WTC11 (cell line): ENCODE measurements at regions not wholly inside any gene's neighbourhood (a gene's known extent, or its start where the extent isn't known, plus 50 kb on each side); places are given as distances from the start of the nearest gene placed in this dataset.

Experiments used
- ATAC-seq: fragments of 200-7000 bp; cut with Tn5 transposase; 2 replicates; pipeline ENCODE4 v1.10.0; 2021; ENCODE audit warnings: mild to moderate bottlenecking, moderate library complexity
- CTCF ChIA-PET: fragments of 300-600 bp; sonication (Branson Sonifier 250); formaldehyde crosslinking; loops from one replicate; lab custom pipeline; 2021; ENCODE audit warnings: antibody characterized with exemption; lab: Charles Lee
- POLR2A ChIA-PET: fragments of 350-600 bp; sonication (Branson Sonifier 250); formaldehyde crosslinking; loops from one replicate; lab custom pipeline; 2021; ENCODE audit warnings: antibody characterized with exemption; lab: Charles Lee
- DNase-seq: peaks from one replicate; pipeline ENCODE4 v3.0.0; 2021; ENCODE audit warnings: low spot score
- H3K27ac Mint-ChIP-seq: 2 replicates; pipeline ENCODE4 v1.8.0; 2021; ENCODE audit warnings: mixed read lengths
- H3K27me3 Mint-ChIP-seq: 2 replicates; pipeline ENCODE4 v1.8.0; 2021; ENCODE audit warnings: low read depth, mild to moderate bottlenecking, moderate library complexity, mixed read lengths
- H3K36me3 Mint-ChIP-seq: 2 replicates; pipeline ENCODE4 v1.8.0; 2021; ENCODE audit warnings: mixed read lengths
- H3K4me1 Mint-ChIP-seq: 2 replicates; pipeline ENCODE4 v1.8.0; 2022; ENCODE audit warnings: mixed read lengths
- H3K4me3 Mint-ChIP-seq: 2 replicates; pipeline ENCODE4 v1.8.0; 2021; ENCODE audit warnings: mild to moderate bottlenecking, moderate library complexity, mixed read lengths
- H3K9me3 Mint-ChIP-seq: 2 replicates; pipeline ENCODE4 v1.8.0; 2021; ENCODE audit warnings: mixed read lengths
- ELF4 ChIP-seq: sonication (generic); formaldehyde crosslinking; IDR thresholded peaks from 2 replicates; pipeline ENCODE4 v1.8.1; 2022; ENCODE audit warnings: low read depth, mild to moderate bottlenecking, moderate library complexity, missing genetic modification reagents
- ETV6 ChIP-seq: sonication (generic); formaldehyde crosslinking; IDR thresholded peaks from 2 replicates; pipeline ENCODE4 v1.8.1; 2022; ENCODE audit warnings: mild to moderate bottlenecking, missing genetic modification reagents
- FOXJ3 ChIP-seq: sonication (generic); formaldehyde crosslinking; IDR thresholded peaks from 2 replicates; pipeline ENCODE4 v1.9.0; 2021; ENCODE audit warnings: missing genetic modification reagents, mild to moderate bottlenecking, borderline replicate concordance
- FOXP1 ChIP-seq: sonication (generic); formaldehyde crosslinking; IDR thresholded peaks from 2 replicates; pipeline ENCODE4 v1.8.0; 2022; ENCODE audit warnings: missing genetic modification reagents, mild to moderate bottlenecking, moderate library complexity, borderline replicate concordance
- GRHL2 ChIP-seq: fragments of 250-450 bp; sonication (Bioruptor Pico); IDR thresholded peaks from 2 replicates; pipeline ENCODE4 v1.8.0; 2022; ENCODE audit warnings: mild to moderate bottlenecking, moderate library complexity; ENCODE audit not compliant: insufficient replicate concordance, severe bottlenecking
- IRF2 ChIP-seq: sonication (generic); formaldehyde crosslinking; IDR thresholded peaks from 2 replicates; pipeline ENCODE4 v1.8.0; 2022; ENCODE audit warnings: low read depth, missing genetic modification reagents, borderline replicate concordance
- MXD4 ChIP-seq: fragments of 250-450 bp; sonication (Bioruptor Pico); IDR thresholded peaks from 2 replicates; pipeline ENCODE4 v1.8.0; 2021; ENCODE audit warnings: mild to moderate bottlenecking, moderate library complexity, borderline replicate concordance
- NFATC4 ChIP-seq: fragments of 250-450 bp; sonication (Bioruptor Pico); IDR thresholded peaks from 2 replicates; pipeline ENCODE4 v1.9.0; 2021; ENCODE audit warnings: mild to moderate bottlenecking
- NR1H2 ChIP-seq: sonication (generic); formaldehyde crosslinking; IDR thresholded peaks from 2 replicates; pipeline ENCODE4 v1.9.0; 2021; ENCODE audit warnings: mild to moderate bottlenecking, moderate library complexity, missing genetic modification reagents
- NR3C1 ChIP-seq: sonication (generic); formaldehyde crosslinking; conservative IDR thresholded peaks from 2 replicates; pipeline ENCODE4 v1.8.1; 2023; ENCODE audit warnings: low read depth, mild to moderate bottlenecking, missing genetic modification reagents
- SMAD3 ChIP-seq: sonication (generic); formaldehyde crosslinking; IDR thresholded peaks from 2 replicates; pipeline ENCODE4 v1.8.0; 2022; ENCODE audit warnings: missing genetic modification reagents, mild to moderate bottlenecking, borderline replicate concordance
- SP1 ChIP-seq: sonication (generic); formaldehyde crosslinking; conservative IDR thresholded peaks from 2 replicates; pipeline ENCODE4 v1.8.1; 2022; ENCODE audit warnings: missing genetic modification reagents
- TEAD1 ChIP-seq: sonication (generic); formaldehyde crosslinking; IDR thresholded peaks from 2 replicates; pipeline ENCODE4 v1.8.0; 2022; ENCODE audit warnings: mild to moderate bottlenecking, missing genetic modification reagents
- TP53 ChIP-seq: sonication (generic); formaldehyde crosslinking; IDR thresholded peaks from 2 replicates; pipeline ENCODE4 v1.8.1; 2023; ENCODE audit warnings: mild to moderate bottlenecking, missing genetic modification reagents
- ZBTB21 ChIP-seq: sonication (generic); formaldehyde crosslinking; IDR thresholded peaks from 2 replicates; pipeline ENCODE4 v1.8.1; 2023; ENCODE audit warnings: mild to moderate bottlenecking, missing genetic modification reagents, borderline replicate concordance
- ZNF219 ChIP-seq: sonication (generic); formaldehyde crosslinking; IDR thresholded peaks from 2 replicates; pipeline ENCODE4 v1.8.0; 2023; ENCODE audit warnings: missing genetic modification reagents, mild to moderate bottlenecking, borderline replicate concordance
- ZNF232 ChIP-seq: sonication (generic); formaldehyde crosslinking; IDR thresholded peaks from 2 replicates; pipeline ENCODE4 v1.8.0; 2022; ENCODE audit warnings: mild to moderate bottlenecking, missing genetic modification reagents
- ZNF416 ChIP-seq: fragments of 250-450 bp; sonication (Bioruptor Pico); IDR thresholded peaks from 2 replicates; pipeline ENCODE4 v1.9.0; 2021; ENCODE audit warnings: mild to moderate bottlenecking, inconsistent platforms
- ZNF423 ChIP-seq: fragments of 250-450 bp; sonication (Bioruptor Pico); IDR thresholded peaks from 2 replicates; pipeline ENCODE4 v2.1.2; 2022; ENCODE audit warnings: mild to moderate bottlenecking, moderate library complexity
- TF ChIP-seq, protein P1 (sequence below): sonication (generic); formaldehyde crosslinking; IDR thresholded peaks from 2 replicates; pipeline ENCODE4 v1.8.1; 2022; ENCODE audit warnings: low read depth, mild to moderate bottlenecking, moderate library complexity, missing genetic modification reagents, borderline replicate concordance
- TF ChIP-seq, protein P2 (sequence below): sonication (generic); formaldehyde crosslinking; IDR thresholded peaks from 2 replicates; pipeline ENCODE4 v1.8.1; 2023; ENCODE audit warnings: mild to moderate bottlenecking, missing genetic modification reagents, moderate library complexity
- TF ChIP-seq, protein P3 (sequence below): sonication (generic); formaldehyde crosslinking; IDR thresholded peaks from 2 replicates; pipeline ENCODE4 v1.8.1; 2022; ENCODE audit warnings: mild to moderate bottlenecking, moderate library complexity, missing genetic modification reagents
- TF ChIP-seq, protein P4 (sequence below): fragments of 200-600 bp; IDR thresholded peaks from 2 replicates; pipeline ENCODE4 v1.8.0; 2022; ENCODE audit warnings: antibody characterized with exemption
- TF ChIP-seq, protein P5 (sequence below): sonication (generic); formaldehyde crosslinking; IDR thresholded peaks from 2 replicates; pipeline ENCODE4 v1.8.1; 2023; ENCODE audit warnings: mild to moderate bottlenecking, moderate library complexity, missing genetic modification reagents

DNA sequence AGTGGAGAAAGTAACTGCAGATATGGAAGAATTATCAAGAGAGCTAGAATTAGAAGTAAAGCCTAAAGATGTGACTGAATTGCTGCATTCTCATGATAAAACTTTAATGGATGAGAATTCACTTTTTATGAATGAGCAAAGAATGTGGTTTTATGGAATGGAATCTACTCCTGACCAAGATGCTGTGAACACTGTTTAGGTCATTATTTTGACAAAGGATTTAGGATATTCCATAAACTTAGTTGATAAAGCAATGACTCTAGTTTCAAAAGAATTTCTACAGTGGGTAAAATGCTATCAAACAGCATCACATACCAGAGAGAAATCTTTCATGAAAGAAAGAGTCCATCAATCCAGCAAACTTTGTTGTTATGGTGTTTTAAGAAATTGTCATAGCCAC lies 1317.7 kb upstream of the ACVR2A start:
- no peak overlapping the region for H3K4me3 Mint-ChIP-seq
- no peaks in the 10 kb centered on the region for H3K27me3 Mint-ChIP-seq
- ChIA-PET CTCF (no interaction called here), POLR2A (no interaction called here)
- TF ChIP-seq, protein P1, sequence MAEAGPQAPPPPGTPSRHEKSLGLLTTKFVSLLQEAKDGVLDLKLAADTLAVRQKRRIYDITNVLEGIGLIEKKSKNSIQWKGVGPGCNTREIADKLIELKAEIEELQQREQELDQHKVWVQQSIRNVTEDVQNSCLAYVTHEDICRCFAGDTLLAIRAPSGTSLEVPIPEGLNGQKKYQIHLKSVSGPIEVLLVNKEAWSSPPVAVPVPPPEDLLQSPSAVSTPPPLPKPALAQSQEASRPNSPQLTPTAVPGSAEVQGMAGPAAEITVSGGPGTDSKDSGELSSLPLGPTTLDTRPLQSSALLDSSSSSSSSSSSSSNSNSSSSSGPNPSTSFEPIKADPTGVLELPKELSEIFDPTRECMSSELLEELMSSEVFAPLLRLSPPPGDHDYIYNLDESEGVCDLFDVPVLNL (CRISPR knock-in tag), result no peak
- H3K4me1 Mint-ChIP-seq, result peaks cover 38% of the 10 kb centered on the region
- H3K9me3 Mint-ChIP-seq, result peaks cover 20% of the 10 kb centered on the region
- no peak for DNase-seq
- H3K36me3 Mint-ChIP-seq, result peaks cover 27% of the 10 kb centered on the region
- ATAC-seq, result no peak
- H3K27ac Mint-ChIP-seq, result no peak overlapping the region

DNA sequence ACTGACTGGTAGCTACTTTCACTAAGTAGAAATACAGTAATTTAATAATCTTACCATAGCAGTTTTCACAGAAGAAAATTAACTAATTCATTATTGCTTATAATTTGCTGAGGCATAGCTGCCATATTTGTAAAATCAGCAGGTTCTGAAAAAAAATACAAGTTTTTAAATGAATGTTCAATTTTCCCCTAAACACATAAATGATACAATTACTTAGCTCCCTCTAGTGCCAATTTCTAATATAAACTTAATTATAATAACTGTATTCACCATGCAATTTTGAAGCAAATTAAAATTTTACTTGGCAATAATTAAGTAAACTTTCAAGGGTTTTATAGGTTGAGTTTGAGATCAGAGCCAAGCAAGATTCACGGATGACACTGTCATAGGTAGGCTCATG lies 1321.6 kb upstream of the ACVR2A start:
- peaks cover 28% of the 10 kb centered on the region for H3K9me3 Mint-ChIP-seq
- TF ChIP-seq SP1 (CRISPR knock-in tag) (no peak), TEAD1 (no peak), SMAD3 (CRISPR knock-in tag) (no peak), ZBTB21 (CRISPR knock-in tag) (no peak), ZNF416 (CRISPR knock-in tag) (no peak), NFATC4 (no peak), ELF4 (no peak), NR3C1 (CRISPR knock-in tag) (no peak)
- TF ChIP-seq, protein P2, sequence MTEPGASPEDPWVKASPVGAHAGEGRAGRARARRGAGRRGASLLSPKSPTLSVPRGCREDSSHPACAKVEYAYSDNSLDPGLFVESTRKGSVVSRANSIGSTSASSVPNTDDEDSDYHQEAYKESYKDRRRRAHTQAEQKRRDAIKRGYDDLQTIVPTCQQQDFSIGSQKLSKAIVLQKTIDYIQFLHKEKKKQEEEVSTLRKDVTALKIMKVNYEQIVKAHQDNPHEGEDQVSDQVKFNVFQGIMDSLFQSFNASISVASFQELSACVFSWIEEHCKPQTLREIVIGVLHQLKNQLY (CRISPR knock-in tag), result no peak
- TF ChIP-seq, protein P3, sequence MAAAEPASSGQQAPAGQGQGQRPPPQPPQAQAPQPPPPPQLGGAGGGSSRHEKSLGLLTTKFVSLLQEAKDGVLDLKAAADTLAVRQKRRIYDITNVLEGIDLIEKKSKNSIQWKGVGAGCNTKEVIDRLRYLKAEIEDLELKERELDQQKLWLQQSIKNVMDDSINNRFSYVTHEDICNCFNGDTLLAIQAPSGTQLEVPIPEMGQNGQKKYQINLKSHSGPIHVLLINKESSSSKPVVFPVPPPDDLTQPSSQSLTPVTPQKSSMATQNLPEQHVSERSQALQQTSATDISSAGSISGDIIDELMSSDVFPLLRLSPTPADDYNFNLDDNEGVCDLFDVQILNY (CRISPR knock-in tag), result no peak
- TF ChIP-seq, protein P4, sequence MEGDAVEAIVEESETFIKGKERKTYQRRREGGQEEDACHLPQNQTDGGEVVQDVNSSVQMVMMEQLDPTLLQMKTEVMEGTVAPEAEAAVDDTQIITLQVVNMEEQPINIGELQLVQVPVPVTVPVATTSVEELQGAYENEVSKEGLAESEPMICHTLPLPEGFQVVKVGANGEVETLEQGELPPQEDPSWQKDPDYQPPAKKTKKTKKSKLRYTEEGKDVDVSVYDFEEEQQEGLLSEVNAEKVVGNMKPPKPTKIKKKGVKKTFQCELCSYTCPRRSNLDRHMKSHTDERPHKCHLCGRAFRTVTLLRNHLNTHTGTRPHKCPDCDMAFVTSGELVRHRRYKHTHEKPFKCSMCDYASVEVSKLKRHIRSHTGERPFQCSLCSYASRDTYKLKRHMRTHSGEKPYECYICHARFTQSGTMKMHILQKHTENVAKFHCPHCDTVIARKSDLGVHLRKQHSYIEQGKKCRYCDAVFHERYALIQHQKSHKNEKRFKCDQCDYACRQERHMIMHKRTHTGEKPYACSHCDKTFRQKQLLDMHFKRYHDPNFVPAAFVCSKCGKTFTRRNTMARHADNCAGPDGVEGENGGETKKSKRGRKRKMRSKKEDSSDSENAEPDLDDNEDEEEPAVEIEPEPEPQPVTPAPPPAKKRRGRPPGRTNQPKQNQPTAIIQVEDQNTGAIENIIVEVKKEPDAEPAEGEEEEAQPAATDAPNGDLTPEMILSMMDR, result no peak
- TF ChIP-seq, all 79 proteins: peak for 0
- no peak overlapping the region for H3K27ac Mint-ChIP-seq
- no peak overlapping the region for H3K4me3 Mint-ChIP-seq
- ATAC-seq (no peak), DNase-seq (no peak)
- CTCF ChIA-PET, result interaction anchor here (0.7 to 1.6 kb wide), 5 partner anchors 9 to 771 kb away, joined by 3 to 5 read pairs (median 3); no protein-coding TSS in a partner anchor
- peaks cover 20% of the 10 kb centered on the region for H3K4me1 Mint-ChIP-seq
- peaks cover 30% of the 10 kb centered on the region for H3K36me3 Mint-ChIP-seq
- H3K27me3 Mint-ChIP-seq, result no peaks in the 10 kb centered on the region
- POLR2A ChIA-PET, result no interaction called here

DNA sequence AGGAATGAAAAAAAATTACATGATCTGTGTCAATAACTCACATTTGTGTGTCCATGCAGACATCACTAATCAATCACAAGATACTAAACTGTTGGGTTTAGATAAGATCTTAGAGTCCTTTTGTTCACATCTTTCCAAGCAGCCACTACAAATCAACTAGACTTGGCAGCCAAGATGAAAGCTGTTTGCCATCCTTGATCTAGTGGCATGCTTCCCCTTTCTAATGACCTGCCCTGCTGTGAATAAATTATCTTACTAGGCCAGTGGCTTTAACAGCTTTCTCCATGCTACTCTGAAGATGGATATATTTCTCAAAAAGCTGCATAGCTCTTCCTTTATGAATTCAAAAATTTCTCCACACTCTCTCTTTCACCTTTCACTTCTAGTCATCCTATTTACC lies 1338.0 kb upstream of the ACVR2A start:
- ChIA-PET POLR2A (no interaction called here), CTCF (no interaction called here)
- DNase-seq, result no peak
- ATAC-seq, result no peak
- Mint-ChIP-seq H3K27me3 (no peaks in the 10 kb centered on the region), H3K4me1 (peaks cover 13% of the 10 kb centered on the region), H3K4me3 (no peak overlapping the region), H3K36me3 (no peaks in the 10 kb centered on the region)
- no peak for TF ChIP-seq ZNF219 (CRISPR knock-in tag)
- no peak for TF ChIP-seq MXD4
- no peak for TF ChIP-seq SMAD3 (CRISPR knock-in tag)
- no peak for TF ChIP-seq SP1 (CRISPR knock-in tag)
- TF ChIP-seq NR1H2 (CRISPR knock-in tag), result no peak
- TF ChIP-seq, protein P5, sequence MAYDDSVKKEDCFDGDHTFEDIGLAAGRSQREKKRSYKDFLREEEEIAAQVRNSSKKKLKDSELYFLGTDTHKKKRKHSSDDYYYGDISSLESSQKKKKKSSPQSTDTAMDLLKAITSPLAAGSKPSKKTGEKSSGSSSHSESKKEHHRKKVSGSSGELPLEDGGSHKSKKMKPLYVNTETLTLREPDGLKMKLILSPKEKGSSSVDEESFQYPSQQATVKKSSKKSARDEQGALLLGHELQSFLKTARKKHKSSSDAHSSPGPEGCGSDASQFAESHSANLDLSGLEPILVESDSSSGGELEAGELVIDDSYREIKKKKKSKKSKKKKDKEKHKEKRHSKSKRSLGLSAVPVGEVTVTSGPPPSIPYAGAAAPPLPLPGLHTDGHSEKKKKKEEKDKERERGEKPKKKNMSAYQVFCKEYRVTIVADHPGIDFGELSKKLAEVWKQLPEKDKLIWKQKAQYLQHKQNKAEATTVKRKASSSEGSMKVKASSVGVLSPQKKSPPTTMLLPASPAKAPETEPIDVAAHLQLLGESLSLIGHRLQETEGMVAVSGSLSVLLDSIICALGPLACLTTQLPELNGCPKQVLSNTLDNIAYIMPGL (CRISPR knock-in tag), result no peak
- TF ChIP-seq, protein P2 (CRISPR knock-in tag), result no peak
- TF ChIP-seq TP53 (CRISPR knock-in tag), result no peak
- no peak for TF ChIP-seq IRF2 (CRISPR knock-in tag)
- no peak for TF ChIP-seq ZNF232 (CRISPR knock-in tag)
- no peak for TF ChIP-seq ETV6 (CRISPR knock-in tag)
- no peak for TF ChIP-seq FOXJ3 (CRISPR knock-in tag)
- no peak for TF ChIP-seq ZNF423 (CRISPR knock-in tag)
- TF ChIP-seq GRHL2, result no peak
- TF ChIP-seq FOXP1 (CRISPR knock-in tag), result no peak
- TF ChIP-seq, all 79 proteins: peak for 0
- no peak overlapping the region for H3K27ac Mint-ChIP-seq
- no peaks in the 10 kb centered on the region for H3K9me3 Mint-ChIP-seq
